GM12865 (cell line): ENCODE measurements at regions not wholly inside any gene's neighbourhood (a gene's known extent, or its start where the extent isn't known, plus 50 kb on each side); places are given as distances from the start of the nearest gene placed in this dataset.

Experiments used
- DNase-seq: peaks from one replicate; pipeline ENCODE4 v3.0.0; 2010; ENCODE audit warnings: low read depth
- H3K4me3 ChIP-seq: 2 replicates; pipeline ENCODE4 v1.5.1; 2011; ENCODE audit warnings: mild to moderate bottlenecking, low read depth, low read length, control low read depth
- TF ChIP-seq, protein P1 (sequence below): IDR thresholded peaks from 2 replicates; pipeline ENCODE4 v1.5.1; 2011; ENCODE audit warnings: low read length, control low read depth, low read depth, inconsistent platforms; ENCODE audit not compliant: insufficient read depth; ENCODE audit errors: missing control alignments

DNA sequence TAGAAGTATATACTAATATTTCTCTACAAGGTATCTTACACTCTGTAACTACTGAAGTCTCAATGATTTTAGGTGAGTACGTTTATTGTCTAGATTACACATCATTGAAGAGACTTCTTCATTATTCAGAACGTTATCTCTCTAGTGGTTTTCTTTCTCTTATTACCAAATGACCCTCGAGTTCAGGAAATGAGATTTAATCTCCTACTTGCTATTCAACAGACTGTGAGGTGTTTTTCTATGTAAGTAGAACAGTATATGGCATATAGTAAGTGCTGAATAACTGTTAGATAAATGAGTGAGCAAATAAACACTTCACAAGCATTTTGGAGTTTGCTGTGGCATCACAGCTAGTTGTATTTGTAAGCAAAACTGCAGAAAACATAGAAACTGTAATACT is 947.2 kb upstream of the SLC39A10 start:
- no peak overlapping the region for H3K4me3 ChIP-seq
- DNase-seq, result no peak
- TF ChIP-seq, protein P1, sequence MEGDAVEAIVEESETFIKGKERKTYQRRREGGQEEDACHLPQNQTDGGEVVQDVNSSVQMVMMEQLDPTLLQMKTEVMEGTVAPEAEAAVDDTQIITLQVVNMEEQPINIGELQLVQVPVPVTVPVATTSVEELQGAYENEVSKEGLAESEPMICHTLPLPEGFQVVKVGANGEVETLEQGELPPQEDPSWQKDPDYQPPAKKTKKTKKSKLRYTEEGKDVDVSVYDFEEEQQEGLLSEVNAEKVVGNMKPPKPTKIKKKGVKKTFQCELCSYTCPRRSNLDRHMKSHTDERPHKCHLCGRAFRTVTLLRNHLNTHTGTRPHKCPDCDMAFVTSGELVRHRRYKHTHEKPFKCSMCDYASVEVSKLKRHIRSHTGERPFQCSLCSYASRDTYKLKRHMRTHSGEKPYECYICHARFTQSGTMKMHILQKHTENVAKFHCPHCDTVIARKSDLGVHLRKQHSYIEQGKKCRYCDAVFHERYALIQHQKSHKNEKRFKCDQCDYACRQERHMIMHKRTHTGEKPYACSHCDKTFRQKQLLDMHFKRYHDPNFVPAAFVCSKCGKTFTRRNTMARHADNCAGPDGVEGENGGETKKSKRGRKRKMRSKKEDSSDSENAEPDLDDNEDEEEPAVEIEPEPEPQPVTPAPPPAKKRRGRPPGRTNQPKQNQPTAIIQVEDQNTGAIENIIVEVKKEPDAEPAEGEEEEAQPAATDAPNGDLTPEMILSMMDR, result no peak

DNA sequence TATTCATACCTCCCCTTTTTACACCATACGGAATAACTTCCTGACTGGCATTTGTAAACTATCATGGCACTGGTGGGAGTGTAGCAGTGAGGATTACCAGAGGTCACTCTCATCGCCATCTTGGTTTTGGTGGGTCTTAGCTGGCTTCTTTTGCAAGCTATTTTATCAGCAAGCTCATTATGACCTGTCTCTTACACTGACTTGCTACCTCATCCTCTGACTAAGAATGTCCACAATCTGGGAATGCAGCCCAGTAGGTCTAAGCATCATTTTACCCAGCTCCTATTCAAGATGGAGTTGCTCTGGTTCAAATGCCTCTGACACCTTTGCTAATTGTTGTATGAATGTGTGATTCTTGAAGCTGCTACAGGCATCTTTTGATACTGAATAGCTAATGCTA is 950.8 kb upstream of the SLC39A10 start:
- TF ChIP-seq, protein P1, result no peak
- no peak overlapping the region for H3K4me3 ChIP-seq
- DNase-seq, result no peak

GRCh38 chr2:194705398-194705797 is 951.6 kb upstream of the SLC39A10 start:
- no peak overlapping the region for H3K4me3 ChIP-seq
- DNase-seq, result peak; percentile 1
- TF ChIP-seq, protein P1, result no peak

DNA sequence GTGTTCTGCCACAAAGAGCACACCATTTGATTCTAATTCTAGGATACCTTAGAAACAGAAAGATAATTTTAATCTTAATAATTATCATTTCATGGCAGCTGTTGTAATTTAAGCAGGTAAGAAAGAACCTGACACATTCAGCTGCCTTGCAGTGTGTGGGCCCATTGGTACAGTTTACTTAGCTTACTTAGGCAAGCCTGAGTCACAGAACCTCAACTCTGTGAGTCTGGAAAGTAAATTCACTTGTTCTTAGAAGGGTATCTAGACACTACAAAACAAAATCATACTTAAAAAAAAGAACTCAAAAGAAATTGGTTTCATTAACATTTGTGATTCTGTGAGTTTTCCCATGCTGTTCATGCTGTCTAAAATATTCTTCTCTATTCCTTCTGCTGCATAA is 956.3 kb upstream of the SLC39A10 start:
- no peak overlapping the region for H3K4me3 ChIP-seq
- no peak for DNase-seq
- TF ChIP-seq, protein P1, result no peak

DNA sequence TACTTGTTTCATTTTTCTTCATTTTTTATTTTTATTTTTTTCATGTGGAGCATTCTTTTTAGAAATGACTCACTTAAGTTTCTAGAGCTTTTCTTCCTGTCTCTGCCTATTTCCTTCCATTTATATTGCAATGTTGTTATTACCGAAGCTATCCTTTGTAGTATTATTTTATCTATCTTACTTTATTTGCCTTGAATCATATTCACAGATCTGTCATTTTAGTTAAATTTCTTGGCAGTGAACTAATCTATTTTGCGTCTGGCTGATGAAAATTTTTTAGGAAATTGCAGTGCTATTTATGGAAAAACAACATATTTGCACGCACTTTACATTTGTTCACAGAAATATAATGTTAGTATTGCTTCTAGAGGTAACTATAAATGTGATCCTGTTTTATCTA is 956.9 kb upstream of the SLC39A10 start:
- TF ChIP-seq, protein P1, result no peak
- no peak overlapping the region for H3K4me3 ChIP-seq
- DNase-seq, result no peak

DNA sequence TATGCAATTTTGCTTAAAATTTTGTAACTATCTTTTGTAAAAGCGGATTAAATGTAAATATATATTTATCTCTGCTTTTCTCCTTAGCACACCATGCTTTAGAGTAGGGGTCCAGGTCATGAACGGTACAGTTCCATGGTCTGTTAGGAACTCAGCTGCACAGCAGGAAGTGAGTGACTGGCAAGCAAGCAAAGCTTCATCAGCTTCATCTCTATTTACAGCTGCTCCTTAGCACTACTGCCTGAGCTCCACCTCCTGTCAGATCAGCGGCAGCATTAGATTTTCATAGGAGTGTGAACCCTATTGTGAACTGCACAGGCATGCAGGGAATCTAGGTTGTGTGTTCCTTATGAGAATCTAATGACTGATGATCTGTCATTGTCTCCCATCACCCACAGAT is 959.0 kb upstream of the SLC39A10 start:
- TF ChIP-seq, protein P1, result no peak
- H3K4me3 ChIP-seq, result no peak overlapping the region
- no peak for DNase-seq

DNA sequence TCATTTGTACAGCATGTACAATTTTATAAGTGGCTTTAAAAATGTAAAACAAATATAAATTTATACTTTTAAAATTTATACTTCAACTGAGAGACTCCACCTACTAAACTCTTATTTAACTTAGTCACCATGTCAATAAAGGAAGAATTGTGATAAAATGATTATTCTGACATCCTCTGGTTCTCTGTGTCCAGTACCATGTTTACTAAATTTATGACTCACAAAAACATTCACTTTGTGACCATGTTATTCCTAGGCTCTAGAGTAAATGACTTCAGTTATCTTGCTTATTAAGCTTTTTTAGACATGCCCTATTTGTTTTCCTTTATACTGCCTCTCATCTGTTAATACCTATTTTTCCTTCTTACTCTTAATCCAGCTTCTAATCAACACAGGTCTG is 959.6 kb upstream of the SLC39A10 start:
- no peak overlapping the region for H3K4me3 ChIP-seq
- TF ChIP-seq, protein P1, result no peak
- DNase-seq, result no peak
